C4-2B (cell line): ENCODE measurements at regions not wholly inside any gene's neighbourhood (a gene's known extent, or its start where the extent isn't known, plus 50 kb on each side); places are given as distances from the start of the nearest gene placed in this dataset.

Source experiments
- CTCF ChIP-seq: fragments of 450-650 bp; conservative IDR thresholded peaks from 2 replicates; pipeline ENCODE4 v1.5.1; 2017; ENCODE audit warnings: mild to moderate bottlenecking
- ZFX ChIP-seq: fragments of 450-650 bp; IDR thresholded peaks from 2 replicates; pipeline ENCODE4 v1.6.1; 2017

GRCh38 chr11:92504534-92504933 lies 279.9 kb downstream of the FAT3 start:
- TF ChIP-seq CTCF (no peak), ZFX (no peak)
